ENCODE measurements at regions not wholly inside any gene's neighbourhood (a gene's known extent, or its start where the extent isn't known, plus 50 kb on each side); places are given as distances from the start of the nearest gene placed in this dataset.

DNA sequence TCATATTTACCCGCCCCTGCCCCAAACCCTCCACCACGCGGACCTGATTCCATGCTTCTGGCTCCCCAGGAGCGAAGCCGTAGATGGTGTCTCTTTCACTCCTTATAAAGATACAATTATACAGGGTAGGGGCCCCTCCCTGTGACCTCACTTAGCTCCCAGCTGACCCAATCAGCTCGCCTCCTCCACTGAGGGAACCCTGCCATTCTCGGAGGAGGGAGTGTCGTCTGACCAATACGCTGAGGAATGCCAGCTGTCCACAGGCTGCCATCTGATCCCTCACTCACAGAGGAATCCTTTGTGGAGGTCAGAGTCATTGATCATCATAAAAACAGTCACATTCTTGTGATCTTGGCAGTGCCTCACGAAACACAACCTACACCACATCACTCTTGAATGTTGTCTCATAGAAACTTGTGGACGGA is 67.5 kb upstream of the INSIG1 start:
- TF ChIP-seq YY1 (IDR thresholded peaks at IDR 0.05; ENCODE audit: insufficient read depth, insufficient read length) (no peak), ZNF274 (IDR thresholded peaks at IDR 0.05; ENCODE audit: low read depth, low read length) (no peak), SUZ12 (IDR thresholded peaks at IDR 0.05; ENCODE audit: extremely low read depth, insufficient read depth, insufficient read length) (no peak)
